Activated CD4-positive, alpha-beta T cell treated with anti-CD3 and anti-CD28 coated beads, Interleukin-2, amount 10 ng/mL, durations not matched to agents 24 days and 14 days (primary cell): ENCODE measurements at regions not wholly inside any gene's neighbourhood (a gene's known extent, or its start where the extent isn't known, plus 50 kb on each side); places are given as distances from the start of the nearest gene placed in this dataset.

Source experiments
- DNase-seq: peaks from one replicate; pipeline ENCODE4 v3.0.0; 2022
- H3K27ac Mint-ChIP-seq: one replicate; pipeline ENCODE4 v1.8.0; 2022; ENCODE audit warnings: mild to moderate bottlenecking, mixed read lengths
- H3K27me3 Mint-ChIP-seq: one replicate; pipeline ENCODE4 v1.8.0; 2022; ENCODE audit warnings: mixed read lengths
- H3K36me3 Mint-ChIP-seq: one replicate; pipeline ENCODE4 v1.8.0; 2022; ENCODE audit warnings: low read depth, mild to moderate bottlenecking, mixed read lengths
- H3K4me1 Mint-ChIP-seq: one replicate; pipeline ENCODE4 v1.8.0; 2021; ENCODE audit warnings: mixed read lengths
- H3K4me3 Mint-ChIP-seq: one replicate; pipeline ENCODE4 v1.8.0; 2022; ENCODE audit warnings: mild to moderate bottlenecking, moderate library complexity, mixed read lengths
- H3K9me3 Mint-ChIP-seq: one replicate; pipeline ENCODE4 v1.8.0; 2021; ENCODE audit warnings: mixed read lengths
- intact Hi-C: fragments of 100-400 bp; cut with micrococcal nuclease; formaldehyde crosslinking; loops from one replicate; pipeline ENCODE4 v1.15.1; 2023

DNA sequence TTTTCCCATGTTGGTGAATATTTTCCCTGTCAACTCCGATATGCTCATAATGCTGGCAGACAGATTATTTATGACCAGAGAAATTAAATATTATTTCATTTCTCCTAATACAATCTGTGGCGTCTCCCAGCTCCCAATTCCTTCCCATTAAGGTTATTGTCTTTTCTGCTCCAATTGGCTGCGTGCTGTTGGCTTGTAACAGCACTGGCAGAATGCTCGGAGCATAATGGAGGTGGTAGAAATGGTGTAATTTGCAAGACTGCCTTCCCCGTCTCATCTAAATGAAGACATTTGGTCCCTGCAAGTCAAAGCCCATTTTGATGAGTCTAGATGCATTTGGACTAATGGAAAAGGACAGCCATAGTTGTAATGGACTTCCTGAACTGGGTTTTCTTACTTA lies 601.7 kb downstream of the BRINP1 start:
- intact Hi-C loops, result no loop called here
- Mint-ChIP-seq H3K4me1 (no peaks in the 10 kb centered on the region), H3K36me3 (no peaks in the 10 kb centered on the region), H3K4me3 (no peak overlapping the region), H3K27me3 (no peaks in the 10 kb centered on the region), H3K9me3 (peaks cover 3% of the 10 kb centered on the region), H3K27ac (no peak overlapping the region)
- no peak for DNase-seq

DNA sequence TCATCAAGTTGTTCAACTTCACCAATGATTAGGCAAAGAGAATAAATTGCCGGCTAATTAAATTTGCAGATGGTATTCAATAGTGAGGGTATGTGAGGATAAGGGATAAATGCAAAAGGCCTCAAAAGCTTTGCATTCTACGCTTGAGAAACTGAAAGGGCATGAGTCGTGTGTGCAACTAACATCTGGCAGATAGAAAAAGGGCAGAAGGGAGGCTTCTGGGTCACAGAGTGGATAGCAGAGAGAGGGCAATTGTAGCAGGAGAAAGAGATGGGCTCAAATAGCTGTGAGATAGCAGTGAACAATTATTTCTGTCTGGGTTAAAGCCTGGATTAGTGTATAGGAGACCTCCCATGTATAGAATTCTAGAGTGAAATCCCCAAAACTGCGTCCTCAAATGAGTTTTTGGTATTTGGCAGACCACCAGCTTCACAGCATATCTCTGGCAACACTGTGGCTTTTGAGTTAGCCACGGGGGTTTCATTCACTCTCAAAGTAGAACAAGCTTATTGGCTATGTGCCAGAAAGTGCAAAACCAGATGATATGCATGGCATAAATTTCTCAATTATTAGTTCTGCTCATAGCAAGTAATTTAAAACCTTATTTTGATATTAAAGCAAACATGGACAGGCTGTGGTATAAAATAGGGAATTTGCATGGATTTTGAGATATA lies 586.3 kb downstream of the BRINP1 start:
- H3K4me3 Mint-ChIP-seq, result no peak overlapping the region
- H3K27me3 Mint-ChIP-seq, result no peaks in the 10 kb centered on the region
- no peaks in the 10 kb centered on the region for H3K9me3 Mint-ChIP-seq
- H3K36me3 Mint-ChIP-seq, result no peaks in the 10 kb centered on the region
- no peaks in the 10 kb centered on the region for H3K4me1 Mint-ChIP-seq
- H3K27ac Mint-ChIP-seq, result no peak overlapping the region
- no peak for DNase-seq
- intact Hi-C loops, result no loop called here

DNA sequence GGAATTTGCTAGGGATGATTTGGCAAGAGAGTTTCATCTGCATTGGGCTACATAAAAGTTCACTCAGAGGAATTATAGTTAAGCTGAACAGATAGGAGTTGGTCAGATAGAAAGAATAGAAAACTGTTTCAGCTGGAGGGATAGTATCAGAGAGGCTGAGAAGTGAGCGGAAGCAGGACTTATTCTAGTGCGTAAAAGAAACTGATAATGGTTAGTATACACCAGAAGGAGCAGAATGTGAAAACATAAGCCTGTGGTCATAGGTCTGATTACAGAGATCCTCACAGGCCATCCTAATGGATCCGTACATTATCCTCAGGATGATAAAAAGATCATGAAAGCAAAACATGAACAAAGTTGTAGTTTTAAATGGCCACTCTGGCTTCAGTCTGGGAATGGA lies 585.2 kb downstream of the BRINP1 start:
- H3K27ac Mint-ChIP-seq, result no peak overlapping the region
- no peaks in the 10 kb centered on the region for H3K4me1 Mint-ChIP-seq
- no peak overlapping the region for H3K4me3 Mint-ChIP-seq
- no peaks in the 10 kb centered on the region for H3K27me3 Mint-ChIP-seq
- no peaks in the 10 kb centered on the region for H3K9me3 Mint-ChIP-seq
- intact Hi-C loops, result no loop called here
- H3K36me3 Mint-ChIP-seq, result no peaks in the 10 kb centered on the region
- no peak for DNase-seq

DNA sequence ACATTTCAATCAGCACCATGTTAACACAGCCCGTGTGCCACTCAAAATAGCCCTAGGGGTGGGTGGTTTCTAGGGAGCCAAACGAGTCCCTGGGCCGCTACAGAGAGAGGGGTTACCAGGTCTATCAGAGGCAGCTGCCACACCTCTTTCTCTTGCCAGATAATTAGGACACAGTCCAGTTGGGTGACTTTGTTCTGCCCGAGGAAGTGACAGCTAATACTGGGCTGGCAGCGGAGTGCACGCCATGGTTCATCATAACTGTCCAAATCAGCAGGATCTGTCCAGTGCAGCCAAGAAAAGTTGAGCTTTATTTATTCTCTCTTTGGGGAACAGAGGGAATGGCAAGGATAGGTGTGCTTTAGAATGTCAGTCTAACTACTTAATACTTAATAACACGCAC lies 583.8 kb downstream of the BRINP1 start:
- Mint-ChIP-seq H3K9me3 (no peaks in the 10 kb centered on the region), H3K4me3 (no peak overlapping the region), H3K27me3 (no peaks in the 10 kb centered on the region), H3K4me1 (no peaks in the 10 kb centered on the region), H3K36me3 (no peaks in the 10 kb centered on the region), H3K27ac (no peak overlapping the region)
- intact Hi-C loops, result no loop called here
- DNase-seq, result no peak

DNA sequence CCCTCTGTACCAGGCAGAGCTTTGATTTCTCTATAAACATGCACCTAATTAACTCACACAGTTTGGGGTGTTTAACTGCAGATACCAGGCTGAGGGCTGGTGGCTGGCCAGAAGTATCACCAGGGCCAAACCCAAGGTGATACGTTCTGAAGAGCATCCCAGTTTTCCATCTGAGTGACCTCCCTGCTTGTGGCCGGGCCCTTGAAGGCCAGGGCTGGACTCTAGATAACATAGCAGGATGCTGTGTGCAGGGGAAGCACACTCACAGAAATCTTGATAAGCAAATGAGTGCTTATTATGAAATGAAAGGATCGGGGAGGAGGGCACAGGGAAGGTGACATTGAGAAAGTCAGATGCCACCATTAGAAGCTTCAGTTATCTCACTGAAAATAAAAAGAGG lies 582.4 kb downstream of the BRINP1 start:
- intact Hi-C loops, result no loop called here
- Mint-ChIP-seq H3K36me3 (no peaks in the 10 kb centered on the region), H3K4me1 (no peaks in the 10 kb centered on the region), H3K9me3 (no peaks in the 10 kb centered on the region), H3K27me3 (no peaks in the 10 kb centered on the region), H3K4me3 (no peak overlapping the region), H3K27ac (no peak overlapping the region)
- no peak for DNase-seq

DNA sequence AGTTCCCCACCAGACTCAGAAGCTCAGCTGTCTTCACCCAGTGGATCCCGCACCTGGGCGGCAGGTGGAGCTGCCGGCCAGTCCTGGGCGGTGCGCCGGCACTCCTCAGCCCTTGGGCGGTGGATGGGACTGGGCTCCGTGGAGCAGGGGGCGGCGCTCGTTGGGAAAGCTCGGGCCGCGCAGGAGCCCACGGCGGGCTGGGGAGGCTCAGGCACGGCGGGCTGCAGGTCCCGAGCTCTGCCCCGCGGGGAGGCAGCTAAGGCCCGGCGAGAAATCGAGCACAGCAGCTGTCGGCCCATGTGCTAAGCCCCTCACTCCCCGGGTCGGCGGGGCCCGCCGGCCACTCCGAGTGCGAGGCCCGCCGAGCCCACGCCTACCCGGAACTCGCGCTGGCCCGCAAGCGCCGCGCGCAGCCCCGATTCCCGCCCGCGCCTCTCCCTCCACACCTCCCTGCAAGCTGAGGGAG lies 560.0 kb downstream of the BRINP1 start:
- DNase-seq, result no peak
- H3K4me1 Mint-ChIP-seq, result no peaks in the 10 kb centered on the region
- peaks cover 4% of the 10 kb centered on the region for H3K9me3 Mint-ChIP-seq
- H3K36me3 Mint-ChIP-seq, result no peaks in the 10 kb centered on the region
- H3K4me3 Mint-ChIP-seq, result no peak overlapping the region
- no peak overlapping the region for H3K27ac Mint-ChIP-seq
- H3K27me3 Mint-ChIP-seq, result no peaks in the 10 kb centered on the region
- intact Hi-C loops, result no loop called here

DNA sequence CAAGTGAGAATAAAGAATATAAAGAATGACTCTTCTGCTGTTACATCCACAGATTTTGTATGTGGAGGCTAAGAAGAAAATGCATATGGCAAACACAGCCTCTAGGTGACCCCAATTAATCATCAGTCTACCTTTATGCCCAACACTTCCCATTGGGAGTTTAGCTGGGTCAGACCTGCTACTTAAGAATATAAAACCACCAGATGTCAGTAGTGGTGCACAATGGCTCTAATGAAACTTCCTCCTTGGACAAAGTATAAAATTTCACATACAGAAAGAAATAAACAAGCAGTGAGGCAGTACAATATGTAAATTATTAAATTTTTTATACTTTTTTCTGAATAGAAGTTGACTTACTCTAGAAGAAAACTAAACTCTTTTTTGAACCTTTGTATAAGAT lies 539.9 kb downstream of the BRINP1 start:
- no peak for DNase-seq
- no peaks in the 10 kb centered on the region for H3K36me3 Mint-ChIP-seq
- intact Hi-C loops, result no loop called here
- H3K27me3 Mint-ChIP-seq, result no peaks in the 10 kb centered on the region
- no peak overlapping the region for H3K27ac Mint-ChIP-seq
- no peak overlapping the region for H3K4me3 Mint-ChIP-seq
- no peaks in the 10 kb centered on the region for H3K4me1 Mint-ChIP-seq
- H3K9me3 Mint-ChIP-seq, result no peaks in the 10 kb centered on the region

DNA sequence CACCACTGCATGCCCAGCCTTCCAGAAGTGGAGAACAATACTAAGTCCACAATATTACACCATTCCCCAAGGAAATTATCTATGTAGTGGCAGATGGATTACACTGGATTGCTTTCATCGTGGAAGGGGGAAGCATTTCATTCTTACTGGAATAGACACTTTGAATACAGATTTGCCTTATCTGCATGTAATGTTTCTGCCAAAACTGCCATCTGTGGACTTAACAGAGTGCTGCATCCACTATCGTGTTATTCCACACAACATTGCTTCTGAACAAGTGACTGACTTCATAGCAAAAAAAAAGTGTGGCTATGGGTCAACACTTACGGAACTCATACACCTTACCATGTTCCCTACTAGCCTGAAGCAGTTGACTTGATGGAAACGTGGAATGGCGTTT lies 536.9 kb downstream of the BRINP1 start:
- Mint-ChIP-seq H3K36me3 (no peaks in the 10 kb centered on the region), H3K27me3 (no peaks in the 10 kb centered on the region), H3K9me3 (no peaks in the 10 kb centered on the region), H3K27ac (no peak overlapping the region), H3K4me1 (no peaks in the 10 kb centered on the region), H3K4me3 (no peak overlapping the region)
- no peak for DNase-seq
- intact Hi-C loops, result no loop called here

DNA sequence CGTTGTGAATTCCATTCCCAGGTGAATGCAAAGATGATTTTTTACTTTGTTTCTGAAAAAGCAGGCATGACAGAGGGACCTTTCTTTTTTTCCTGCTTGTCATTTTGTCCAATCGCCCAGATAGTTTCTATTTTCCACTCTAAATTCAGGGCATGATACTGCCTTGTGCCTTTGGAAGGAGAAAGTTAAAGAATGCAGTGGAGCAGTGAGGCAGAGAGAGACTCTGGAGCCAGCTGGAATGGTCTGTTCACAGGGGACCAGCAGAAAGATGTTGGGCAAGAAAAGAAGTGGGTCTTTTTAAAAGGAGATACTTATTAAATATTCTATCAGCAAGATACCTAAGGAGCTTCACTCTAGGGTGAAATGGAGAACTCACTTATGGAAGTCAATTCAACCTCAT lies 532.3 kb downstream of the BRINP1 start:
- H3K4me3 Mint-ChIP-seq, result no peak overlapping the region
- DNase-seq, result no peak
- intact Hi-C loops, result no loop called here
- H3K36me3 Mint-ChIP-seq, result no peaks in the 10 kb centered on the region
- H3K9me3 Mint-ChIP-seq, result no peaks in the 10 kb centered on the region
- no peaks in the 10 kb centered on the region for H3K27me3 Mint-ChIP-seq
- H3K27ac Mint-ChIP-seq, result no peak overlapping the region
- H3K4me1 Mint-ChIP-seq, result no peaks in the 10 kb centered on the region

DNA sequence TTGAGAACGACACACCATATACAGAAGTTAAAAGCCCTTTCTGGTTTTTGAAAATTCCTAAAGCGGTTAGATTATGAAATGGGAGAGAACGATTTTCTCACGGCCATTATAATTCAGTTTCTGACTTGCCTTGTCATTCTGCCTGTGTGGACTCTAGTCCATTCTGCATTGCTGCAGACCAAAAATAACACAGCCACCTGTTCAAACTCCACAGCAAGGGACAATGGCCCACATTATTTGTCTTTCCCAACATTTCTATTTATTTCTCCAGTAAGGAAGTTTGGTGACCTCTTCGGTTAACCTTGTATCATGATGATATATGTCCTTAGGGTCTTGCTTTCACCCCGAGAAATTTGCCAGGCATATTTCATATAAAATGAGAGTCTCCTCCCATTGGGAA lies 497.7 kb downstream of the BRINP1 start:
- Mint-ChIP-seq H3K4me3 (no peak overlapping the region), H3K4me1 (no peaks in the 10 kb centered on the region), H3K27ac (no peak overlapping the region), H3K36me3 (no peaks in the 10 kb centered on the region), H3K9me3 (no peaks in the 10 kb centered on the region), H3K27me3 (no peaks in the 10 kb centered on the region)
- intact Hi-C loops, result no loop called here
- DNase-seq, result no peak

DNA sequence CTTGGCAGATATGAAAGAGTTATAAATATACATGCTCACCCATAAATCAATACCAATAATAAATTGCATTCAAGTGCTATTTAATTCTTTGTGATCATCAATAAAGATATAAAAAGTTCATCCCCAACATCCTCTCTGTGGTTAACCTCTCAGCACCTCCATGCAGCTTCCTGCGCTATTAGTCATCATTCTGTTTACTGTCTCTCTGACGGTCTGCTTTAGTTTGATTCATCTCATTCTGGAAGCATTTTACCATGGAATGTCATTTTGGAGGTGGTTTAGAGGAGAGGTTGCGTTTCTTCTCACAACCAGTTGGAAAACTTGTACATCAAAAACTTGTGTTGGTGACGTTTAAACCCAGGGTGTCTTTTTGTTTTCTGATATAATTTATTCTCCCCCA lies 486.6 kb downstream of the BRINP1 start:
- no peak for DNase-seq
- intact Hi-C loops, result no loop called here
- Mint-ChIP-seq H3K4me3 (no peak overlapping the region), H3K36me3 (no peaks in the 10 kb centered on the region), H3K27ac (no peak overlapping the region), H3K9me3 (peaks cover 3% of the 10 kb centered on the region), H3K27me3 (no peaks in the 10 kb centered on the region), H3K4me1 (no peaks in the 10 kb centered on the region)

DNA sequence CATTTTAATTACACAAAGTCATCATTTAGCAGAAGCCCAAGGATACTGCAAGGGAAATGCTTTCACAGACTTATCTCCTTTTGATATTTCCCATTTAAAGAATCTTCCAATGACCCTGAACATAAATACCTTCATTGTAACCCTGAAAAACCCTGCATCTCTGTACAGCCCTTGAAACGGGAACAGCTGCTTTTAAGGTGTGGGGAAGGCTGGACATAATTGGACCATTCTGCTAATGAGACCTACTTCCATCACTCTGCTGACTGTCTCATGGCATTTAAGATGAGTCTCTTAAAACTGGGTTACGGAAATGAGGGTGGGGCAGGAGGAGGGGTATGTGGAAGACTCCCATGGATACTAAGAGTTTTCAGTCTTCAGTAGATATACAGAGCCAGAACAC lies 485.8 kb downstream of the BRINP1 start:
- Mint-ChIP-seq H3K27me3 (no peaks in the 10 kb centered on the region), H3K4me3 (no peak overlapping the region), H3K4me1 (no peaks in the 10 kb centered on the region), H3K9me3 (peaks cover 3% of the 10 kb centered on the region), H3K27ac (no peak overlapping the region), H3K36me3 (no peaks in the 10 kb centered on the region)
- no peak for DNase-seq
- intact Hi-C loops, result no loop called here

DNA sequence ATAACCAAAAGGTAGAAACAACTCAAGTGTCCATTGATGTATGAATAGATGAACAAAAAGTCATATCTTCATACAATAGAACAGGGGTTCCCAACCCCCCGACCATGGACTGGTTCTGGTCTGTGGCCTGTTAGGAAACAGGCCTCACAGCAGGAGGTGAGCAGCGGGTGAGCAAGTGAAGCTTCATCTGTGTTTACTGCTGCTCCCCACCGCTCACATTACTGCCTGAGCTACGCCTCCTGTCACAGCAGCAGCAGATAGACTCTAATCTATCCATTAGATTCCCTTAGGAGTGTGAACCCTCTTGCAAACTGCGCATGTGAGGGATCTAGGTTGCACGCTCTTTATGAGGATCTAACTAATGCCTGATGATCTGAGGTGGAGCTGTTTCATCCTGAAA lies 478.0 kb downstream of the BRINP1 start:
- Mint-ChIP-seq H3K9me3 (no peaks in the 10 kb centered on the region), H3K27ac (no peak overlapping the region), H3K4me1 (no peaks in the 10 kb centered on the region), H3K4me3 (no peak overlapping the region), H3K27me3 (no peaks in the 10 kb centered on the region), H3K36me3 (no peaks in the 10 kb centered on the region)
- intact Hi-C loops, result no loop called here
- no peak for DNase-seq

DNA sequence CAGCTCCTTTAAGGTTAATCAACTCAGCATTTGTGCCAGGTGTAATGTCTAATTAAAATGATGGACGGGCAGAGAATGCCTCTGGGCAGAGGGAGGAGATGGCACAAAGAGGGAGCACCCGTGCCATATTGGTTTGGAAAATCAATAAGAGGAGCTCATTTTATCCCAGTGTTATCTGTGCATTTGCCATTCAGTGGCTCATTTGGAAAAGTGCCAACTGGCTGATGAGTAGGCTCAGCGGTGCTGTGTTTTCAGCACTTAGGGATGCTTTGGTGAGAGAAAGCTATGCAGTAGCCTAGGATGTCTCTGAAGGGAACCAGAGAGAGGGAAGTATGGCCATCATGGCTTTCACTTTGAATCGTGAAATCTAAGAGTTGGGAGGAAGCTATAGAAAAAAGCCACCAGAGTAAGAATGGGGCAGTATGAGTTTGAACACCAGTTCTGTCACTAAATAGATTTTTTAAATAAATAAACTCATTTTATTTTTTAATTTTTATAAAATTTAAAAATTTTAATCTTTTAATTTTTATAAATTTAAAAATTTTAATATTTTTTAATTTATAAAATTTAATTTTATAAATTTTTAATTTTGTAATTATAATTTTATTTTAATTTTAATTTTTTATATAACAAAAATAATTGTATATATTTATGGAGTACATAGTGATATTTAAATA lies 472.8 kb downstream of the BRINP1 start:
- Mint-ChIP-seq H3K36me3 (no peaks in the 10 kb centered on the region), H3K4me3 (no peak overlapping the region), H3K27me3 (no peaks in the 10 kb centered on the region), H3K4me1 (no peaks in the 10 kb centered on the region), H3K9me3 (no peaks in the 10 kb centered on the region), H3K27ac (no peak overlapping the region)
- DNase-seq, result no peak
- intact Hi-C loops, result no loop called here

DNA sequence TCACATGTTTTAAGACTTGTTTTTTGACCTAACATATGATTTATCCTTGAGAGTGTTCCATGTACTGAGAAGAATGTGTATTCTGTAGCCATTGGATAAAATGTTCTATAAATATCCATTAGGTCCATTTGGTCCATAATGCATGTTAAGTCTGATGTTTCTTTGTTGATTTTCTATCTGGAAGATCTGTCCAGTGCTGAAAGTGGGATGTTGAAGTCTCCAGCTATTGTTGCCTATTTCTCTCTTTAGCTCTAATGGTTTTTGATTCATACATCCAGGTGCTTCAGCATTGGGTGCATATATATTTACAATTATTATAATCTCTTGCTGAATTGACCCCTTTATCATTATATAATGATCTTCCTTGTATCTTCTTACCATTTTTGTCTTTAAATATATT lies 451.1 kb downstream of the BRINP1 start:
- H3K27me3 Mint-ChIP-seq, result no peaks in the 10 kb centered on the region
- no peak overlapping the region for H3K27ac Mint-ChIP-seq
- no peaks in the 10 kb centered on the region for H3K4me1 Mint-ChIP-seq
- H3K36me3 Mint-ChIP-seq, result no peaks in the 10 kb centered on the region
- H3K4me3 Mint-ChIP-seq, result no peak overlapping the region
- no peak for DNase-seq
- peaks cover 10% of the 10 kb centered on the region for H3K9me3 Mint-ChIP-seq
- intact Hi-C loops, result no loop called here
